ENCODE measurements at regions not wholly inside any gene's neighbourhood (a gene's known extent, or its start where the extent isn't known, plus 50 kb on each side); places are given as distances from the start of the nearest gene placed in this dataset.

- Histone ChIP-seq H3K36me3 (ENCODE audit: control insufficient read depth, insufficient read depth, low read length) (no peaks in the 10 kb centered on the region), H3K4me1 (ENCODE audit: control insufficient read depth, insufficient read depth, low read length) (no peaks in the 10 kb centered on the region), H3K4me3 (ENCODE audit: low read depth, low read length) (no peak overlapping the region), H3K9me3 (ENCODE audit: control insufficient read depth, insufficient read depth, low read length) (no peaks in the 10 kb centered on the region), H3K27me3 (ENCODE audit: control insufficient read depth, insufficient read depth, low read length) (no peaks in the 10 kb centered on the region), H3K27ac (ENCODE audit: low read depth, low read length) (no peak overlapping the region)
- 100% methylated on average over 1 of the region's 3 CpGs for WGBS (ENCODE audit: insufficient coverage)
- DNase-seq (ENCODE audit: low read depth in 4 of 6, low spot score in 6 of 6), result no peak
These were observed 702.1 kb upstream of the COBL start for GRCh38 chr7:52018680-52019054.

- Histone ChIP-seq H3K9me3 (ENCODE audit: control insufficient read depth, insufficient read depth, low read length) (no peaks in the 10 kb centered on the region), H3K4me3 (ENCODE audit: low read depth, low read length) (no peak overlapping the region), H3K36me3 (ENCODE audit: control insufficient read depth, insufficient read depth, low read length) (no peaks in the 10 kb centered on the region), H3K27ac (ENCODE audit: low read depth, low read length) (no peak overlapping the region), H3K27me3 (ENCODE audit: control insufficient read depth, insufficient read depth, low read length) (no peaks in the 10 kb centered on the region), H3K4me1 (ENCODE audit: control insufficient read depth, insufficient read depth, low read length) (no peaks in the 10 kb centered on the region)
- peak in 1 of 6 donors; percentile 7 for DNase-seq (ENCODE audit: low read depth in 4 of 6, low spot score in 6 of 6)
- 58% methylated on average over 5 of the region's 8 CpGs for WGBS (ENCODE audit: insufficient coverage)
These were observed 701.4 kb upstream of the COBL start for GRCh38 chr7:52017802-52018679.

GRCh38 chr7:52009181-52009580 is 692.6 kb upstream of the COBL start:
- no peaks in the 10 kb centered on the region for H3K27me3 ChIP-seq (ENCODE audit: control insufficient read depth, insufficient read depth, low read length)
- no peak overlapping the region for H3K27ac ChIP-seq (ENCODE audit: low read depth, low read length)
- H3K4me1 ChIP-seq (ENCODE audit: control insufficient read depth, insufficient read depth, low read length), result no peaks in the 10 kb centered on the region
- DNase-seq (ENCODE audit: low read depth in 4 of 6, low spot score in 6 of 6), result peak in 2 of 6 donors; percentile 51 to 66
- no CpG with 5 or more reads among the region's 1 CpG for WGBS (ENCODE audit: insufficient coverage)
- no peak overlapping the region for H3K4me3 ChIP-seq (ENCODE audit: low read depth, low read length)
- no peaks in the 10 kb centered on the region for H3K36me3 ChIP-seq (ENCODE audit: control insufficient read depth, insufficient read depth, low read length)
- no peaks in the 10 kb centered on the region for H3K9me3 ChIP-seq (ENCODE audit: control insufficient read depth, insufficient read depth, low read length)

- Histone ChIP-seq H3K4me3 (ENCODE audit: low read depth, low read length) (no peak overlapping the region), H3K4me1 (ENCODE audit: control insufficient read depth, insufficient read depth, low read length) (no peaks in the 10 kb centered on the region), H3K36me3 (ENCODE audit: control insufficient read depth, insufficient read depth, low read length) (no peaks in the 10 kb centered on the region), H3K9me3 (ENCODE audit: control insufficient read depth, insufficient read depth, low read length) (no peaks in the 10 kb centered on the region), H3K27ac (ENCODE audit: low read depth, low read length) (no peak overlapping the region), H3K27me3 (ENCODE audit: control insufficient read depth, insufficient read depth, low read length) (no peaks in the 10 kb centered on the region)
- no peak for DNase-seq (ENCODE audit: low read depth in 4 of 6, low spot score in 6 of 6)
- WGBS (ENCODE audit: insufficient coverage), result no CpG with 5 or more reads among the region's 1 CpG
These were observed 690.1 kb upstream of the COBL start for GRCh38 chr7:52006674-52007073.

- no CpG with 5 or more reads among the region's 4 CpGs for WGBS (ENCODE audit: insufficient coverage)
- H3K4me1 ChIP-seq (ENCODE audit: control insufficient read depth, insufficient read depth, low read length), result no peaks in the 10 kb centered on the region
- DNase-seq (ENCODE audit: low read depth in 4 of 6, low spot score in 6 of 6), result peak in 1 of 6 donors; percentile 27
These were observed 689.0 kb upstream of the COBL start for GRCh38 chr7:52005613-52006012.

GRCh38 chr7:51995596-51996179 is 679.1 kb upstream of the COBL start:
- Histone ChIP-seq H3K4me3 (ENCODE audit: low read depth, low read length) (no peak overlapping the region), H3K4me1 (ENCODE audit: control insufficient read depth, insufficient read depth, low read length) (no peaks in the 10 kb centered on the region), H3K27ac (ENCODE audit: low read depth, low read length) (no peak overlapping the region), H3K36me3 (ENCODE audit: control insufficient read depth, insufficient read depth, low read length) (no peaks in the 10 kb centered on the region), H3K9me3 (ENCODE audit: control insufficient read depth, insufficient read depth, low read length) (no peaks in the 10 kb centered on the region), H3K27me3 (ENCODE audit: control insufficient read depth, insufficient read depth, low read length) (no peaks in the 10 kb centered on the region)
- 100% methylated on average over 2 of the region's 2 CpGs for WGBS (ENCODE audit: insufficient coverage)
- DNase-seq (ENCODE audit: low read depth in 4 of 6, low spot score in 6 of 6), result no peak

More at GRCh38 chr7:52005613-52006012, 689.0 kb upstream of the COBL start:
- no peaks in the 10 kb centered on the region for H3K36me3 ChIP-seq (ENCODE audit: control insufficient read depth, insufficient read depth, low read length)
- H3K4me3 ChIP-seq (ENCODE audit: low read depth, low read length), result no peak overlapping the region
- no peaks in the 10 kb centered on the region for H3K9me3 ChIP-seq (ENCODE audit: control insufficient read depth, insufficient read depth, low read length)
- no peak overlapping the region for H3K27ac ChIP-seq (ENCODE audit: low read depth, low read length)
- H3K27me3 ChIP-seq (ENCODE audit: control insufficient read depth, insufficient read depth, low read length), result no peaks in the 10 kb centered on the region

GRCh38 chr7:51982653-51983052 is 666.0 kb upstream of the COBL start:
- Histone ChIP-seq H3K36me3 (ENCODE audit: control insufficient read depth, insufficient read depth, low read length) (no peaks in the 10 kb centered on the region), H3K4me3 (ENCODE audit: low read depth, low read length) (no peak overlapping the region), H3K27ac (ENCODE audit: low read depth, low read length) (no peak overlapping the region), H3K27me3 (ENCODE audit: control insufficient read depth, insufficient read depth, low read length) (no peaks in the 10 kb centered on the region), H3K4me1 (ENCODE audit: control insufficient read depth, insufficient read depth, low read length) (no peaks in the 10 kb centered on the region), H3K9me3 (ENCODE audit: control insufficient read depth, insufficient read depth, low read length) (no peaks in the 10 kb centered on the region)
- WGBS (ENCODE audit: insufficient coverage), result 56% methylated on average over 3 of the region's 5 CpGs
- DNase-seq (ENCODE audit: low read depth in 4 of 6, low spot score in 6 of 6), result peak in 1 of 6 donors; percentile 16

GRCh38 chr7:51980812-51981211 is 664.2 kb upstream of the COBL start:
- H3K4me1 ChIP-seq (ENCODE audit: control insufficient read depth, insufficient read depth, low read length), result no peaks in the 10 kb centered on the region
- no peaks in the 10 kb centered on the region for H3K36me3 ChIP-seq (ENCODE audit: control insufficient read depth, insufficient read depth, low read length)
- H3K27me3 ChIP-seq (ENCODE audit: control insufficient read depth, insufficient read depth, low read length), result no peaks in the 10 kb centered on the region
- DNase-seq (ENCODE audit: low read depth in 4 of 6, low spot score in 6 of 6), result no peak
- no peak overlapping the region for H3K27ac ChIP-seq (ENCODE audit: low read depth, low read length)
- no CpG with 5 or more reads among the region's 2 CpGs for whole genome bisulfite sequencing (ENCODE audit: insufficient coverage)
- H3K9me3 ChIP-seq (ENCODE audit: control insufficient read depth, insufficient read depth, low read length), result no peaks in the 10 kb centered on the region
- H3K4me3 ChIP-seq (ENCODE audit: low read depth, low read length), result no peak overlapping the region

GRCh38 chr7:51980313-51980712 is 663.7 kb upstream of the COBL start:
- Histone ChIP-seq H3K4me3 (ENCODE audit: low read depth, low read length) (no peak overlapping the region), H3K27me3 (ENCODE audit: control insufficient read depth, insufficient read depth, low read length) (no peaks in the 10 kb centered on the region), H3K27ac (ENCODE audit: low read depth, low read length) (no peak overlapping the region), H3K4me1 (ENCODE audit: control insufficient read depth, insufficient read depth, low read length) (no peaks in the 10 kb centered on the region), H3K36me3 (ENCODE audit: control insufficient read depth, insufficient read depth, low read length) (no peaks in the 10 kb centered on the region), H3K9me3 (ENCODE audit: control insufficient read depth, insufficient read depth, low read length) (no peaks in the 10 kb centered on the region)
- no peak for DNase-seq (ENCODE audit: low read depth in 4 of 6, low spot score in 6 of 6)
- no CpG with 5 or more reads among the region's 2 CpGs for WGBS (ENCODE audit: insufficient coverage)

GRCh38 chr7:51977913-51978312 is 661.3 kb upstream of the COBL start:
- Histone ChIP-seq H3K36me3 (ENCODE audit: control insufficient read depth, insufficient read depth, low read length) (no peaks in the 10 kb centered on the region), H3K4me1 (ENCODE audit: control insufficient read depth, insufficient read depth, low read length) (no peaks in the 10 kb centered on the region), H3K27me3 (ENCODE audit: control insufficient read depth, insufficient read depth, low read length) (no peaks in the 10 kb centered on the region), H3K27ac (ENCODE audit: low read depth, low read length) (no peak overlapping the region), H3K4me3 (ENCODE audit: low read depth, low read length) (no peak overlapping the region), H3K9me3 (ENCODE audit: control insufficient read depth, insufficient read depth, low read length) (no peaks in the 10 kb centered on the region)
- DNase-seq (ENCODE audit: low read depth in 4 of 6, low spot score in 6 of 6), result no peak

Measured in spinal cord (tissue), 9 donors.